GM12873 (cell line): ENCODE measurements at regions not wholly inside any gene's neighbourhood (a gene's known extent, or its start where the extent isn't known, plus 50 kb on each side); places are given as distances from the start of the nearest gene placed in this dataset.

Experiments used
- TF ChIP-seq, protein P1 (sequence below): IDR thresholded peaks from 2 replicates; pipeline ENCODE4 v1.5.1; 2012; ENCODE audit warnings: low read depth, mild to moderate bottlenecking, moderate library complexity, low read length, control low read depth; ENCODE audit not compliant: insufficient read depth; ENCODE audit errors: missing control alignments

DNA sequence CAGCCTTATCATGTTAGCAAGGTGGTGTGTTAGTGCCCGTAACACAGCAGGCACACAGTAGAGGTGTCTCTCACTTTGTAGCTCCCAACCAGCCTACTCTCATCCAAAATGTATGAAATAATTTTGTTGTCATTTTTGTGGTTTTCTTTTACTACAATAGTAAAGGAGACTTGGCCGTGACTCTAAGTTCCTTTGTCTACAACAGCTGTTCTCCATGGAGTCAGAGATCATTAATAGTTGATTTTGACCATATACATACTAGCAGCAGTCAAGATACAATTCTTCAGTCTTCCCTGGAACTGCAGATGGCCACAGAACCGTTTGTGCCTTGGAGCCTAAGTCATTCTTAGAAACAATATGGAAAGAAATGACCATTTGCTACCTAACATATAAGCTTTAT is 567.1 kb downstream of the TLR4 start:
- TF ChIP-seq, protein P1, sequence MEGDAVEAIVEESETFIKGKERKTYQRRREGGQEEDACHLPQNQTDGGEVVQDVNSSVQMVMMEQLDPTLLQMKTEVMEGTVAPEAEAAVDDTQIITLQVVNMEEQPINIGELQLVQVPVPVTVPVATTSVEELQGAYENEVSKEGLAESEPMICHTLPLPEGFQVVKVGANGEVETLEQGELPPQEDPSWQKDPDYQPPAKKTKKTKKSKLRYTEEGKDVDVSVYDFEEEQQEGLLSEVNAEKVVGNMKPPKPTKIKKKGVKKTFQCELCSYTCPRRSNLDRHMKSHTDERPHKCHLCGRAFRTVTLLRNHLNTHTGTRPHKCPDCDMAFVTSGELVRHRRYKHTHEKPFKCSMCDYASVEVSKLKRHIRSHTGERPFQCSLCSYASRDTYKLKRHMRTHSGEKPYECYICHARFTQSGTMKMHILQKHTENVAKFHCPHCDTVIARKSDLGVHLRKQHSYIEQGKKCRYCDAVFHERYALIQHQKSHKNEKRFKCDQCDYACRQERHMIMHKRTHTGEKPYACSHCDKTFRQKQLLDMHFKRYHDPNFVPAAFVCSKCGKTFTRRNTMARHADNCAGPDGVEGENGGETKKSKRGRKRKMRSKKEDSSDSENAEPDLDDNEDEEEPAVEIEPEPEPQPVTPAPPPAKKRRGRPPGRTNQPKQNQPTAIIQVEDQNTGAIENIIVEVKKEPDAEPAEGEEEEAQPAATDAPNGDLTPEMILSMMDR, result no peak

DNA sequence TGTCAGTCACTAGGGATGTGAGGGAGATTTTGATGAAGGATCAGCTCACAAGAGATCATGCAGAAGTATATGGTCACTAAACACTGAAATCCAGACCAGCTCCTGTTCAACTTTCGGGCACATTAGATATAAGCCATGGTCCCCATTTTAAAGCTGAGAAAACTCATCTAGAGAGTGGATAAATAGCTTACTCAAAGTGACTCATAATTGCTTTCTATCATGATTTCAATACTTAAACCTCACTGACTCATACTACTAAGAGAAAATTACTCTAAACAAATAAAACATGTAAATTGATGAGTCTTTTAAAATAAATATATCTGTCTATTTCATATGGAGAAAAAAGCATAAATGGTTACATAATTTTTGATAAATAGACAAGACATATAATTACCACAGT is 567.7 kb downstream of the TLR4 start:
- TF ChIP-seq, protein P1, result no peak

DNA sequence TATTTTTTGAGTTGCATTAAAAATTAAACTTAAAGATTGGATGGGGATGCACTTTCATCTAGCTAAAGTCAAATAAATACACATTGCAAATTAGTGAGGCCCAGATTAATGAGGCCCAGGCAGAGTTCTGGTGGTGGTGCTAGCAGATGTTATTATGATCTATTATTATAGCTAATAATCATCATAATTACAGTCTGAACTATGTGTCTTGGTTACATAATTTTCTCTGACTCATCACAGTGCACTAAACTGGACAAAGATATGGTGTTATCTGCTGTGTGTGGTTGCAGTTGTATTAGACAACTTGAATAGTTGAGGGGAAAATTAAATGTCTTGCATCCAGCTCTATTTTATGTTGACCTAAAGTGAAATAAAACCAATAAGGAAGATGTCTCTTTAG is 568.8 kb downstream of the TLR4 start:
- TF ChIP-seq, protein P1, result no peak

DNA sequence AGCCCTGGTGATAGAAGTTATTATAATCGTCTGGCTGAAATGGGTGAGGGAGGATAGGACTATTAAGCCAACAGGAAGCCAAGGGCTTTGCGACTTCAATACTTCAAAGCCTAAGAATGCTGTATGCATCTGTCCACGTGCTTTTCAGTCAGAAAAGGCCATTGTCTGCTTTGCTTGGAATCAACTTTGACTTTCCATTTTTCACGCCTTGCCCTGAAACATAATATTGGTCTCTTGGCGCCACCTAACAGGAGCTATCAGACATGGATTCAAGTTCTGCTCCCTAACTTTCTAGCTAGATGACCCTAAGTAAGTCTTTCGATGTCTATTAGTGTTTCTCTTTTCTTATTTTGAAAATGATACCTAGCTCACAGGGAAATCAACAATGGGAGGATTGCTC is 572.6 kb downstream of the TLR4 start:
- TF ChIP-seq, protein P1, result no peak

DNA sequence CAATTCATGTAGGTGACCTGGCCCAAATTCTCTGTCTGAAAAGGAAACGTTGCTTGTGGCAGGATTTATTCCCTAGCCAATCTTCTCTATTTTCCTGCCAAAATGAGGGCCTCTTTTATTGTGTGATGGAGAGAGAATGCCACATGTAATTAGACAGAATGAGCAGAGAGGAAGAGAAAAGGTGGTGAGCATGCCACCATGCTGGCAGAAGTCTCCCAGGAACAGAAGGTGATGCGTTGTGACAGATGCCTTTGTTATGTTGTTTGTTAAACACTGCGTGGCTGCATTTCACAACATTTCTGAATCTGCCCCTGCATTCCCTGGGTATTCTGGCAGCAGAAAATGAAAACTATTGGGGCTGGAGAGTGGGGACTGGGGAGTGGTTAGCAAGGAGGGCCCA is 577.6 kb downstream of the TLR4 start:
- TF ChIP-seq, protein P1, result no peak

DNA sequence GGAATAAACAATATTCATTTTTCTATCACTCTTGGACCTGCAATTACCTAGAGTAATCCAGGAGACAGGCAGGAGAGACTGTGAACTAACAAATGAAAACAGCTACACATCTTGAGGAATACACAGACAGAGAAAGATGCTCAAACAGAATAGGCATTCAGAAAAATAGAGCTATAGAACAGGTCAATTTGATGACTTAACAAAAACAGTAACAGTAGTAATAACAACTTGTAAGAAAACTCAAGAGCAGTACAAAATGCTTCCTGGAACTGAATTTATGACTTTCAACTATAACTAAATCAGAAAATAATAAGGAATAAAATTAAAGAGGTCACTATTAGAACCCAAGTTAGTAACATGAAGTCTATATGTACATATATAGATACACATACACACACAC is 579.3 kb downstream of the TLR4 start:
- TF ChIP-seq, protein P1, result no peak

DNA sequence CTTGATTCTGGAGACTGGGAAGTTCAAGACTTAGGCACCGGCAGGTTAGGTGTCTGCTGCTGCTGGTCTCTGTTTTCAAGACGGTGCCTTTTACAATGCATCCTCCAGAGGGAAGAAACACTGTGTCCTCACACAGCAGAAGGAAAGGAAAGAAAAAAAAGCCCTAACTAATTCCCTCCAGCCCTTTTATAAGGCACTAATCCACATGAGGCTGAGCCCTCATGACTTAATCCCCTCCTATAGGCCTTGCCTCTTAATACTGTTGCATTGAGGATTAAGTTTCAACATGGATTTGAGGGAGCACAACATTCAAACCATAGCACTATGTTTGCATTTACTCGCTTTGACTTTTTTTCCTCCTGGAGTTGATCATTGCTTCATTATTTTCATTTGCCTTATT is 585.9 kb downstream of the TLR4 start:
- TF ChIP-seq, protein P1, result no peak

DNA sequence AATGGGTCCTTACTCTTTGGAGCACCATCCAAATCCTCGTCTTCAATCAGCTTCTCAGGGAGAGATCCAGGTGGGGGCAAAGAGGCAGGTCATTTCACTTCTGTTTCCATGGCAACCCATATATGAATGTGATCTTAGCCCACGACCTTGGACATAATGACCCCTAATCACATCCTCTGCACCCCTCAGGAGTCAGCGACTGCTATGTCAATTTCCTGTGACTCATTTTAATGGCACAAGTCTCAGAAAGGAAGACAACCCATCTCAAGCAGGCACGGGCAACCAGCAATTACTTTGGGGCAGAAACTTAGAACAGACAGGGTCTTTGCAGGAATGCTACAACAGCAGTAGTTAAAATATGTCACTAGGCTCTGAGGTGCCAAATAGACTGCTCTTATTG is 591.2 kb downstream of the TLR4 start:
- TF ChIP-seq, protein P1, result no peak
